Activated CD4-positive, alpha-beta T cell treated with anti-CD3 and anti-CD28 coated beads, Interleukin-2, amount 10 ng/mL, durations not matched to agents 7 days and 5 days (primary cell): ENCODE measurements at regions not wholly inside any gene's neighbourhood (a gene's known extent, or its start where the extent isn't known, plus 50 kb on each side); places are given as distances from the start of the nearest gene placed in this dataset.

Experiments used
- CTCF ChIA-PET: fragments of 350-600 bp; sonication (Branson Sonifier 250); formaldehyde crosslinking; loops from one replicate; lab custom pipeline; 2021; ENCODE audit warnings: antibody characterized with exemption; lab: Charles Lee
- POLR2A ChIA-PET: fragments of 350-600 bp; sonication (Branson Sonifier 250); formaldehyde crosslinking; loops from one replicate; lab custom pipeline; 2021; ENCODE audit warnings: antibody characterized with exemption; lab: Charles Lee
- DNase-seq: peaks from one replicate; pipeline ENCODE4 v3.0.0-alpha.2; 2020
- H3K27ac Mint-ChIP-seq: one replicate; pipeline ENCODE4 v1.8.0; 2021; ENCODE audit warnings: mild to moderate bottlenecking, moderate library complexity, mixed read lengths
- H3K27me3 Mint-ChIP-seq: one replicate; pipeline ENCODE4 v1.8.0; 2021; ENCODE audit warnings: mixed read lengths
- H3K36me3 Mint-ChIP-seq: one replicate; pipeline ENCODE4 v1.8.0; 2021; ENCODE audit warnings: low read depth, mixed read lengths
- H3K4me1 Mint-ChIP-seq: one replicate; pipeline ENCODE4 v1.8.0; 2021; ENCODE audit warnings: mixed read lengths
- H3K4me3 Mint-ChIP-seq: one replicate; pipeline ENCODE4 v1.8.0; 2021; ENCODE audit warnings: mild to moderate bottlenecking, moderate library complexity, mixed read lengths
- H3K9me3 Mint-ChIP-seq: one replicate; pipeline ENCODE4 v1.8.0; 2021; ENCODE audit warnings: mixed read lengths

DNA sequence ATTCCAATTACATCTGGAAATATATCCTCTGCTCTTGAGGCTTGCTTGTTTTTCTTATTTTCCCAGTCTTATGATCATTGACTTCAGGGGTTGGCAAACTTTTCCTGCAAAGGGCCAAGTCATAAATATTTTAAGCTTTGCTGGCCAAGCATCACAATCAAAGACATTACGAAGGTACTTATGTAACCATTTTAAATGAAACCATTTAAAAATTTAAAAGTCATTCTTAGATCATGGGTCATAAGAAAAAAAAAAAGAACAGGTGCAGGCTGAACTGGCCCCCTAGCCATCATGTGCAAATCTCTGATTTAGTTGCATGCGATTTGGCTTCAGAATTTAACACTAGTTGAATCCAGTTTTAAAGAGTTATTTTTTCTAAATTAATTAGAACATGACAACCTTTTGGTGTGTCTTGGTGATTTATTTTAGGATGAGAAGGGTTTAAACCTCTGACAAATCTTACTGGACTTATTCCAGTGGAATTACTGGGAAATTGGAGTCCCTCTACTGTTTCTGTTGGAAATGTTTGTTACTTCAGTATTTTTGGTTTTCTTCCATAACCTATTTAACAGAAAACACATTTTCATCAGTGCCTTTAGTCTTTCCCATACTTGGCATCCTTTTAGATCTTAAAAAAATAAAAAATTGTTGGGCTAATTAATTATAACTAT, 148.1 kb downstream of the NHLRC3 start:
- H3K4me1 Mint-ChIP-seq: no peaks in the 10 kb centered on the region

DNA sequence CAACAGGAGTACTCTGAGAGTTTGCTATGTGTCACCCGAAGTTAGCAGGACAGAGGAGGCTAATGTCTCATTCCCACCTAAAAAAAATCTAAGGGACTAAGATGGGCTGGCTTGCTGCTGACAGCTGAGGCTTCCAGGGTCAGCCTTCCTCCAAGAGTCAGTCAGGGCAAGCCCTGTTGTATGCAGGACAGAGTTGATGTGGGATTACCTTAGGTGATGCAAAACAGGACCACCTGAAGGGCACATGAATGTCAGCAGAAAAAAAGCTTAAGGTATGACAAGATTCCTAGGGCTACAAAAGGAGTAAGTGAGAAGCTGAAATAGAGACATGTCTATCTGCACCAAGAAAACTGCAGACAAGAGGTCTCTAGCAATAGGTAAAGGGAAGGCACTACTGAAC, 151.5 kb downstream of the NHLRC3 start:
- no peak overlapping the region for H3K4me3 Mint-ChIP-seq
- POLR2A ChIA-PET: no interaction called here
- no peak overlapping the region for H3K27ac Mint-ChIP-seq
- H3K9me3 Mint-ChIP-seq: no peaks in the 10 kb centered on the region
- no peaks in the 10 kb centered on the region for H3K4me1 Mint-ChIP-seq
- no peaks in the 10 kb centered on the region for H3K36me3 Mint-ChIP-seq
- peaks cover 6% of the 10 kb centered on the region for H3K27me3 Mint-ChIP-seq
- no peak for DNase-seq
- CTCF ChIA-PET: no interaction called here

More for the DNA sequence above, 148.1 kb downstream of the NHLRC3 start:
- DNase-seq: no peak
- POLR2A ChIA-PET: no interaction called here
- no peak overlapping the region for H3K27ac Mint-ChIP-seq
- H3K9me3 Mint-ChIP-seq: no peaks in the 10 kb centered on the region
- CTCF ChIA-PET: no interaction called here
- H3K36me3 Mint-ChIP-seq: no peaks in the 10 kb centered on the region
- H3K27me3 Mint-ChIP-seq: peaks cover 7% of the 10 kb centered on the region
- H3K4me3 Mint-ChIP-seq: no peak overlapping the region

DNA sequence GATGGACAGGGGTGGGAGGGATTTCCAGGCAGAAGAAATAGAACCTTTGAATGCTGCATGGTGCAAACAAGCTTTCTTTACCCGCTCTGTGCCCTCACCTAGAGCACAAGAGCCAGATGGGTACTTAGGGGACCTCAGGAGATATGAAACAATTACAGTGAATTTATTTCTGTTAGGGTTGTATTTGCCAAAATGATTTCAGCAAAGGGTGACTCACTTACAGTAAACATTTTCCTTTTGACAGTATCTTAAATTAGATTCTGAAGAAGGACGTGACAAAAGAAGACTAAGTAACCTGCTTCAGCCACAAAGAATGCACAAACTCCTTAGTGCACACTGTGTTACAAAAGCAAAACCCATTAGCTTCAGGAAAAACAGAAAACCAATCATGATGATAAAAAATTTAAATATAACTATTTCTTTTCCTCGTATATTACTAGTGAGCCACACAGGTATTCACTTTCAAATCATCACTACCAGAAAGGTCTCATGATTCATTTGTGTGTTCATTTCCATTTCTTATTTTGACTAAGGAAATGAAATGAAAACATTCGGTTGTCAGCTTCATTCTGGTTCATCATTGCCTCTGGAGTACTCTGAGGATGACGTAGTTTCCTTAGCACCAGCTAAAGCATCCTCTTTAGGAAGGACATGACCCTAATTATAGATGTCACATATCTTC, 158.8 kb downstream of the NHLRC3 start:
- H3K9me3 Mint-ChIP-seq: no peaks in the 10 kb centered on the region
- no peaks in the 10 kb centered on the region for H3K4me1 Mint-ChIP-seq
- CTCF ChIA-PET: no interaction called here
- no peak overlapping the region for H3K4me3 Mint-ChIP-seq
- POLR2A ChIA-PET: no interaction called here
- H3K27ac Mint-ChIP-seq: no peak overlapping the region
- H3K27me3 Mint-ChIP-seq: peaks cover 2% of the 10 kb centered on the region
- no peak for DNase-seq
- H3K36me3 Mint-ChIP-seq: no peaks in the 10 kb centered on the region

DNA sequence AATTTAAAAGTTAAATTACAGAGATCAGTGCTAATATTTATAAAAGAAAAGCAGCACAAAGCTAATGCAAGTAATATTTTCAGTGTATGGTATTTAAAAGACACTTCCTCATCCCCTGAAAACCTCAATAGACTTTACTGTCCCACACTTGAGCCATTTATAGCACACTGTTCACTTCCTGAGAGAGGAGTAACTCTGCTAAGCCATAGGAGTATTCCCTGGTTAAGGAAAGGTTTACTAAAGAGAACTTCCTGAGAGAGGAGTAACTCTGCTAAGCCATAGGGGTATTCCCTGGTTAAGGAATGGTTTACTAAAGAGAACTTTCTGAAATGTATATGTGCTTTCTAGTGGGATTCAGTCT, 159.4 kb downstream of the NHLRC3 start:
- H3K4me1 Mint-ChIP-seq: no peaks in the 10 kb centered on the region
- no peak overlapping the region for H3K27ac Mint-ChIP-seq
- POLR2A ChIA-PET: no interaction called here
- DNase-seq: no peak
- no peaks in the 10 kb centered on the region for H3K9me3 Mint-ChIP-seq
- no peak overlapping the region for H3K4me3 Mint-ChIP-seq
- H3K36me3 Mint-ChIP-seq: no peaks in the 10 kb centered on the region
- CTCF ChIA-PET: no interaction called here
- H3K27me3 Mint-ChIP-seq: peaks cover 2% of the 10 kb centered on the region

DNA sequence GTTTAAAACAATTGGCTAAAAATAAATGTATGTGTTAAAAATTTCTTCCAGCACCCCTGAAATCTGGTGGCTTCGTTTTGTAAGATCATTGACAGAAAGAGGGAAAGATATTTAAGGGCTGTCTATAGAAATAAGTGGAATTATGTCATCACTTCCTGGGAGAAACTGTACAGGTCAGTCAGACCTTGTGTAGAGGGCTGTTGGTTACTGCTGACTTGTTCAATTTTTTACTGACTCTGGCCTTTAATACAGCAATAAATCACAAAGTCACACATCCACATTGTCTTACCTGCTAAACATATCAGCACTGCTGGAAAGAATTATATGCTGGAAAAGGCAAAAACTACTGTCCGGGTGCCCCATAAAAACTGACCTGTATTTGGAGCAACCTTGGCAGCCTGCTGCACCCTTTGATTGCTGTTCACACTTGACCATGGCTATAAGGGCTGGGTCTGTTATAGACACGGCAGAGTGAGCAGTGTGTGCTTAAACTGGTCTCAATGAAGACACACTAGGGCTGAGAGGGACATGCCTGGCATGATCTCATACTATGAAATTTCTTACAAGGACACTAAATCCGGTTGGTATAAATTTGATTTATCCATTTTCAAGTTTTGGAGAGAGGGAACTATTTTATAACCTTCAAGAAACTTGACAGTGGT, 162.1 kb downstream of the NHLRC3 start:
- Mint-ChIP-seq H3K27ac (no peak overlapping the region), H3K4me1 (no peaks in the 10 kb centered on the region), H3K9me3 (no peaks in the 10 kb centered on the region), H3K27me3 (no peaks in the 10 kb centered on the region), H3K4me3 (no peak overlapping the region), H3K36me3 (no peaks in the 10 kb centered on the region)
- ChIA-PET POLR2A (no interaction called here), CTCF (no interaction called here)
- DNase-seq: no peak

DNA sequence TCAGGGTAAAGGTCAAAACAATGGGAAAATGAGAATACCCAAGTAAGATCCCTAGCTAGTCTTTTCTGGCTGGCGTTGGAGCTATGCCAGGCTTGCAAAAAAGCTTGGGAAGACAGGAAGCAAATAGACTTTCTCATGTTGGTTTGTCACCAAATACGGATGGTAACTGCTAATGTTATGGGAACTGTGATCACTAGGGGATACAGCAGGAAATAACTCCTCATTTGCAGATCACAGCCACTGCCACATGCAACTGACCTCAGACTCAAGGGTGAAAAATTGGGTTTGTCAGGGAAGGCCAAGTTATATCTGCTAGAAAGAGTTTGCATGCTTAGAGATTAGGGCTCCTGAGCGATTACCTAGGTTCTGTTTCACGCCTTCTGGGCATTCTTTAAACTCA, 162.9 kb downstream of the NHLRC3 start:
- H3K4me3 Mint-ChIP-seq: no peak overlapping the region
- H3K4me1 Mint-ChIP-seq: no peaks in the 10 kb centered on the region
- POLR2A ChIA-PET: no interaction called here
- no peak for DNase-seq
- H3K27ac Mint-ChIP-seq: no peak overlapping the region
- no peaks in the 10 kb centered on the region for H3K36me3 Mint-ChIP-seq
- H3K27me3 Mint-ChIP-seq: no peaks in the 10 kb centered on the region
- CTCF ChIA-PET: no interaction called here
- no peaks in the 10 kb centered on the region for H3K9me3 Mint-ChIP-seq

DNA sequence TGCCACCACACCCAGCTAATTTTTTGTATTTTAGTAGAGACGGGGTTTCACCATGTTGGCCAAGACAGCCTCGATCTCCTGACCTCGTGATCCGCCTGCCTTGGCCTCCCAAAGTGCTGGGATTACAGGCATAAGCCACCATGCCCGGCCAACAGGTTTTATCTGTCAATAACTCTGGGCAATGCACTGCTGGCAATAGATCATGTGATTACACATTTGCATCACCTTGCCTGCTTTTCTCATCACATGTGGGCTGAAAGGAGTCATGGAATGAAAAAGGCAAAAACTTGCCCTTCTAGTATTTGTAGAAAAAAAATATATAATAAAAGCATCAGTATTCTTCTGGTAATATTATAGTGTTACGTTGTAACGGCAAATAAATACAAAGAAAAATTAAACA, 164.5 kb downstream of the NHLRC3 start:
- H3K36me3 Mint-ChIP-seq: no peaks in the 10 kb centered on the region
- no peaks in the 10 kb centered on the region for H3K9me3 Mint-ChIP-seq
- H3K4me3 Mint-ChIP-seq: no peak overlapping the region
- H3K27ac Mint-ChIP-seq: no peak overlapping the region
- DNase-seq: no peak
- CTCF ChIA-PET: no interaction called here
- no peaks in the 10 kb centered on the region for H3K27me3 Mint-ChIP-seq
- H3K4me1 Mint-ChIP-seq: no peaks in the 10 kb centered on the region
- POLR2A ChIA-PET: no interaction called here

DNA sequence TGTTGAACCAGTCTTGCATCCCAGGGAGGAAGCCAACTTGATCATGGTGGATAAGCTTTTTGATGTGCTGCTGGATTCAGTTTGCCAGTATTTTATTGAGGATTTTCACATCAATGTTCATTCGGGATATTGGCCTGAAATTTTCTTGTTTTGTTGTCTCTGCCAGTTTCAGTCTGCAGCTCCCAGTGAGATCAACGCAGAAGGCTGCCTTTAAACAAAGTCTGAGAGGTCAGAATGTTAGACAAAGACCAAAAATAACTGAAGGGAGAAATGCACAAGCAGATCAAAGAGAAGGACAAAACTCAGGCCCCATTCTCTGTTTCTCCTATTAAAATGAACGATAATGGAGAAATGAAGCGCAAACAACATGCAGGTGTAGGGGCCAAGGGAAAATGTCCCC, 170.4 kb downstream of the NHLRC3 start:
- Mint-ChIP-seq H3K36me3 (no peaks in the 10 kb centered on the region), H3K9me3 (no peaks in the 10 kb centered on the region), H3K27ac (no peak overlapping the region), H3K4me1 (no peaks in the 10 kb centered on the region), H3K27me3 (peaks cover 2% of the 10 kb centered on the region), H3K4me3 (no peak overlapping the region)
- ChIA-PET POLR2A (no interaction called here), CTCF (no interaction called here)
- no peak for DNase-seq

DNA sequence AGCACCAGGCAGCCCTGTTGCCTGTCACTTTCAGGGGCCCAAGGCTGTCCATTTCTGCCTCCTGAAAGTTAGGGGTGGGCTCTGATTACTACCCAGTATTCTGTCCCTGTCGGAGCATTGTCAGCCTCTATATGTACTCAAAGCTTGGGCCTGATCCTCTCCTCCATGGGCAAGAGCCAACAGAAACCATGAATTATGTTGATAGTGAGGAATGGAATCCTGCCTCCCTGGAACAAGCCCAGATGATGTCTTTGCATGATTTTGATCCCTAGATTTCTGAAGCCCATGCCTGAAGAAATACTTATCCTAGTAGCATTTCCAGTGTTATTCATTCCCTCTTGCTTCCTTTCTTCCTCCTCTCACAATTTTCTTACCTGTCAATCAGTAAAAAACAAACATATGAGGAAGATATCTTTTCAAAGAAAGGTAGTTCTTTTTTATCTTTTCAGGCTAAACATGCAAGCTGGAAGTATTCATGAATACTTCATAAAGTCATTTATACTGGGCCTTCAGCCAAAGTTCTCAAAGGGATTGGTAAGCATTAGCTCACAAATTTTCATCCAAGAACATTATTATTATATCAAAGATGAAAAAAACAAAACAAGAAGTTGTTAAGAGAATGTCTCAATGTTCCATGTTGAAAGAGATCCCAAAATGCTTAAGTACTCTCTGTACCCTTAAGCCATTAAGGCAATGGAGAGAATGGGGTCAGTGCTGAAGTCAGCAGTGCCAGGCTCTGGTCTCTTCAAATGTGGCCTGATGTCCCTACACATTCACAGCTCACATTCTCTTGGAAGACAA, 171.7 kb downstream of the NHLRC3 start:
- Mint-ChIP-seq H3K27me3 (peaks cover 4% of the 10 kb centered on the region), H3K4me1 (no peaks in the 10 kb centered on the region), H3K4me3 (no peak overlapping the region), H3K9me3 (no peaks in the 10 kb centered on the region), H3K27ac (no peak overlapping the region), H3K36me3 (no peaks in the 10 kb centered on the region)
- POLR2A ChIA-PET: no interaction called here
- CTCF ChIA-PET: no interaction called here
- DNase-seq: no peak

DNA sequence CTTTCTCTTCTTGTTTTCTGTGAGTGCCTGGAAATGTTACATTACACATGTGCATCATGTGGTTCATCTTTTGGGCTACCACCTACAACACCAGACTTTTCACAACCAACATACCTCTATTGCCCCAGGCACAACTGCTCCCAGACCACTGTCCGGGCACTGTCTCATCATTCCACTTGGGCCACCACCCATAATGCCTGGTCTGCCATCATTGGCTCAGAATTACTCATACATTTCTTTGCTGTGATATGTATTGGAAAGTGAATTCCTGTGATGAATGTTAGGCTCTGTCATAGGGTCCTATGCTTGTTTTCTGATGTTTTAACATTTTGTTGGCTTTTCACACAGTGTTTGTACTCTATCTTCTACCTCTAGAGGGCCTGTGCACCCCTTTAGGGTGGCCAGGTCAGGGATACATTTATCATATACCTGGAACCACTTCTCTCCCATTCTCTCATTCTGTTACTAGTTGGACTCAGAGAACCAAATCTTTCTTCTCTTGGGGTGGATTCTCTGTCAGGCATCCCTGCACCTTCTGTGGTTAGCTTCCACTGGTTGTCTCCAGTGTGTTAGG, 172.8 kb downstream of the NHLRC3 start:
- Mint-ChIP-seq H3K4me3 (no peak overlapping the region), H3K27ac (no peak overlapping the region), H3K9me3 (no peaks in the 10 kb centered on the region), H3K36me3 (no peaks in the 10 kb centered on the region), H3K27me3 (peaks cover 4% of the 10 kb centered on the region), H3K4me1 (no peaks in the 10 kb centered on the region)
- POLR2A ChIA-PET: no interaction called here
- CTCF ChIA-PET: no interaction called here
- DNase-seq: no peak

DNA sequence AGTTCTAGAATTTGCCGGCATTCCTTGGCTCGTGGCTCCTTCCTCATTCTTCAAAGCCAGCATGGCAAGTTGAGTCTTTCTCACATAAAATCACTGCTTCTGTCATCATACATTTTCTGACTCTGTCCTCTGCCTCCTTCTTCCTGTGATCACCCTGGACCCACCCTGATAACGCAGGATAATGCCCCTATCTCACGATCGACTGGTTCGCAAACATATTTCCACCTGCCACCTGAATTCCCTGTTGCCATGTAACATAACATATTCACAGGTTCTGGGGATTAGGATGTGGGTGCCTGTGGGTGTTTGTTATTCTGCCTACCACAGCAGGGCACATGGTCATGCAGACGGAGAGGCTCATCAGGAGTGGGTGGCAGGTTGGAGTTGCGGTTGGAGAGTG, 177.7 kb downstream of the NHLRC3 start:
- CTCF ChIA-PET: no interaction called here
- no peak for DNase-seq
- Mint-ChIP-seq H3K4me3 (no peak overlapping the region), H3K36me3 (no peaks in the 10 kb centered on the region), H3K4me1 (no peaks in the 10 kb centered on the region), H3K9me3 (peaks cover 3% of the 10 kb centered on the region), H3K27ac (no peak overlapping the region), H3K27me3 (peaks cover 5% of the 10 kb centered on the region)
- POLR2A ChIA-PET: no interaction called here

DNA sequence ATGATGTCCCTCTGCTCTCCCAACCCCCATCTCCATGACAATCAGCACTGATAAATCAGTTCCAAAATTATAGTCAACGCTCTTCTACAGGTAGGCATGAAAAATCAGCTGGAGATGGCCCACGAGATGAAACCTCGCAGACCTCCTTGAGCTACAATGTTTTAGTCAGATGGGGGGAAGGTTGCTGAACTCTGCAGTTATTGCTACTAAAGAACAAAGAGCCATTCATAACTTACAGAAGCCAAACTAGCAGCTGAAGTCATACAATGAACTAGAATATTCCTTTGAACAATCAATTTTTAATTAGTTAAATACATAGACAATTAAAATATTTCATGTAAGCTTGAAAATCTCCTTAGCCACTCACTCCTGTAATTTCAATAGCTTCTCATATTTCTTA, 179.2 kb downstream of the NHLRC3 start:
- Mint-ChIP-seq H3K9me3 (peaks cover 3% of the 10 kb centered on the region), H3K27me3 (peaks cover 5% of the 10 kb centered on the region), H3K4me1 (no peaks in the 10 kb centered on the region), H3K36me3 (no peaks in the 10 kb centered on the region), H3K4me3 (no peak overlapping the region), H3K27ac (no peak overlapping the region)
- DNase-seq: no peak
- CTCF ChIA-PET: interaction anchor here (0.6 kb wide), 1 partner anchor 455 kb away, joined by 4 read pairs; no protein-coding TSS in a partner anchor
- POLR2A ChIA-PET: no interaction called here
